HG03159 (cell line): ENCODE measurements at regions not wholly inside any gene's neighbourhood (a gene's known extent, or its start where the extent isn't known, plus 50 kb on each side); places are given as distances from the start of the nearest gene placed in this dataset.
A peak's percentile ranks its signal among the peaks of the same experiment; 100 is the strongest.
"Not testable (repeated sequence)": the region's sequence is repeated elsewhere in the genome, so short reads cannot be mapped to it uniquely, and the experiment has no call there.

Experiments
- ATAC-seq: cut with Tn5 transposase; IDR thresholded peaks from one replicate; pipeline ENCODE4 v1.9.1; 2021; ENCODE audit warnings: mild to moderate bottlenecking, moderate library complexity; ENCODE audit not compliant: unreplicated experiment

GRCh38 chr6:165850434-165851019 is 187.5 kb upstream of the PDE10A start:
- peak; percentile 86 for ATAC-seq

DNA sequence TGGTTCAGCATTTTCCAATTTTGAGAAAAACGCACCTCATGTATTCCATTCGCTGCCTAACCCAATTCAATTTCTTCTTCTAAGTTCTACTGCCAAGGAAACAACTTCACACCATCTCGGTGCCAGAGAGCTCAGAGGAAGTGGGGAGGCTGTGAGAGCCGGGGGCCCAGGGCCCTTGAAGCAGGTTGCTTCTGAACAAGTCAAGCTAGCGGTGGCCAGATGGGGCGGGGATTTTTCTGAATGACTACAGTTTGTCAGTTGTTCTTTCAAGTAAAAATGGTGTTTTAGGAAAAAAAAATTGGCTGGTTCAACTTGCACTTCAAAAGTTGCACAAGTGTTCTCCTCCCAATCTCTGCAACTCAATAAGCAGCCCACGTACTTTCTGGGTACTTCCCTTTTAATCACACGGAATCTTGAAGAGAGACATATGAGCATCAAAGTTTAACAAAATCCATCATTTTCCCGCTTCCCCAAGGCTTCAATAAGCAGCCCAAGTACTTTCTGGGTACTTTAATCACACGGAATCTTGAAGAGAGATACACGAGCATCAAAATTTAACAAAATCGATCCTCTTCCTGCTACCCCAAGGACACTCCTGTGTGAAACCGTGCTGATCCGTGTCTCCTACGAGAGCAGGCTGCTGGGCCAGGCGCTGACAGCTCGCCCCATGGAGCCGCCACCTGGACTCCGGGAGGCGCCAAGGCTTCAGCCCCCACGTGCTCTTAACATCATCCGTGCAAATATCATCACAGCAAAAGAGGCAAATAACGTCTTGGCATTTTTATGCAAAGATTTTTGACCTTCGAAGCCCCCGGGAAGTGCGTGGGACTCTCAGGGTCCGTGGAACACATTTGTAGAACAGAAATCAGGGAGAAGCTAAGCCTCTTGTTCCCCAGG is 186.7 kb upstream of the PDE10A start:
- no peak for ATAC-seq

- no peak for ATAC-seq
Measured at GRCh38 chr6:165848086-165848426, 185.0 kb upstream of the PDE10A start.

- ATAC-seq = no peak
Measured at GRCh38 chr6:165847407-165848085, 184.5 kb upstream of the PDE10A start.

- ATAC-seq = no peak
Measured at GRCh38 chr6:165846123-165846966, 183.3 kb upstream of the PDE10A start.

GRCh38 chr6:165845493-165845892 is 182.5 kb upstream of the PDE10A start:
- ATAC-seq = no peak

DNA sequence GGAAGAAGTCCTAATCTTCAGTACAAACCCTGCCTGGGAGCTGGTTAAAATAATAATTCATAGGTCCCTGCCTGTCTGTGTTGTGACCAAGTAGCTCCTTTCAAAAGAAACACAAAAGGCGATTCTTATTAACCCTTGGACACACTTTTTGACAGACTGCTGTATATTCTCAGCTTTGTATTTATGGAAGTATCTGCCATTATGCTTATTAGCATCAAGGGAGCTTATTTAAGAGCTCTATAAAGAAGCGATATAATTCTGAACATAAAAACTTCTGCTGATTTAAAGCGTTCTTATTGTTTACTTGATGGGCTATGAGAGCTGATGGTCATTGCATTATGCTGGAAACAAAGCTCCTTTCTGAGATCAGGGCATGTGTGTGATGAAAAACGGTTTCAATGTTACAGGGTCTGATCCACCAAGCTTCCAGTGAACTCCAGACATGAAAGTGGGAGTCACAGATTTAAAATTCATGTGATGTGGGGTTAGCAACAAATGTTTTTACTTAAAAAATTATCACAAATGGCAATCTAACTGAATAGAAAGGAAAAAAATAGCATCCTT is 181.8 kb upstream of the PDE10A start:
- ATAC-seq = no peak

GRCh38 chr6:165844232-165844631 is 181.2 kb upstream of the PDE10A start:
- no peak for ATAC-seq

GRCh38 chr6:165843568-165844113 is 180.6 kb upstream of the PDE10A start:
- ATAC-seq = no peak

DNA sequence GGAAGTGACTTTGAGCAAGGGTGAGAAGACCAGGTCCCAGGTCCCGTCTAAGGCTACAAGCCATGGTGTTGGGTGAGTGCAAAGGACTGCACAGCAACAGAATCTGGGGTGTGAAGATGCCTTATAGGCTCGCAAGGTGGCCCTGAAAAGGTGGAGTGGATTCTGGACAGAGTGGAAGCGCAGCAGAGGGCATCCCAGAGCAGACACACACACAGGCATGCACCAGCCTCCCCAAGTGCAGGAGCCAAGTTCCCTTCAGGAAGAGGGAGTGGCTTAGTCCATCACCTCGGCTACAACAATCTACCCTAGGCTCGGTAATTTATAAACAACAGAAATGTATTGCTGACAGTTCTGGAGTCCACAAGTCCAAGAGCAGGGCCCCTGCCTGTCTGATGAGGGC is 180.1 kb upstream of the PDE10A start:
- ATAC-seq = no peak

- no peak for ATAC-seq
Measured at GRCh38 chr6:165842281-165842936, 179.4 kb upstream of the PDE10A start.

GRCh38 chr6:165841153-165841558 is 178.1 kb upstream of the PDE10A start:
- no peak for ATAC-seq

DNA sequence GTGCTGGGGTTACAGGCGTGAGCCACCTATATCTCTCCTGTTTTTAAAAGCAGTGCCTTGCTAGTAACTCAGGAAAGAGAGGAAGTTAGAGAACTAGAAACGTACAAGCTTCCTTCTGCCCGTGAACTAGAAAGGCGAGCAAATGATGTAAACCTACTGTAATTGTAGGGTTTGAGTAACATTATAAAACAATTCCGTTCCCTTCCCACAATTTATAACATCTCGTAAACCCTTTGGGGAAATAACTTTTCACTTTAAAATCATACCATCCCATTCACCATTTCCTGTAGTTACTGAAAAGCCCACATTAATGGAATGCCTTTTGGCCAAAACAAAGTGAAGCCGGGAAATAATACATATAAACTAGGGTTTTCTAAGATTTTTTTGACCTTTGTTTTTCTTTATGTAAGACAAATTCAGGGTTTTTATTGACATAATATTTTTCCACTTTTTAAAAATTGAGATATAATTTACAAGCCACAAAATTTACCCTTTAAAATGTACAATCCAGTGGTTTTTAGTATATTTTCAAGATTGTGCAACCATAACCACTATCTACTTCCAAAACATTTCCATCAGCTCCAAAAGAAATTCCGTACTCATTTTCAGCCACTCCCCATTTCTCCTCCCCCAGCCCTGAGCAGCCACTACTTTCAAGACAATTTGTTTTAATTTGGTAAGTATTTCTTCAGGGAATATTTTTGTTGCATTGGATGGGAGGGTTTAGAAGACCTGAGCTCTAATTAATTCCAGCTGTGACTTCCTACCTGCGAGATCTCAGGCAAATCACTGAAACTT is 175.1 kb upstream of the PDE10A start:
- no peak for ATAC-seq

- ATAC-seq = not testable (repeated sequence)
Measured at GRCh38 chr6:165836648-165837047, 173.6 kb upstream of the PDE10A start.

DNA sequence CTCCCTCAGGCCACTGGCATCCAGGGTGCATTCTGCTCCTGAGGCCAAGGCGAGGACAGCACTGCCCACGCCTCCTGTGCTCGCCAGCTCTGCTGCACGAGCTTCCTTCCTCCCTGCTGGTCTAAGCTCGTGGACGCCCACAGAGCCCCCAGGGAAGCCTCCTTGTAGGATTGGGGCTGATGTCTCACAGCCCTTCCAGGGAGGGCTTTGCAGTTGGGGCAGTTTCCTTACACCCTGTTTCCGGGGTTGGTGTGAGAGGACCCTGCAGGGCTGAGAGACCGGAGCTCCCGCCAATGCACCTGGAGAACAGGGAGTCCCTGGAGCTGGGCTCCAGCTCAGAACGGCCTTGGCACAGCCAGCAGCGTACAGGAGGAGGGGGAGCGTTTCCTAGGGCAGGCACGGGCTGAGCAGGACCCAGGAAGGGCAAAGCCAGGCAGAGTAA is 172.4 kb upstream of the PDE10A start:
- ATAC-seq = no peak

DNA sequence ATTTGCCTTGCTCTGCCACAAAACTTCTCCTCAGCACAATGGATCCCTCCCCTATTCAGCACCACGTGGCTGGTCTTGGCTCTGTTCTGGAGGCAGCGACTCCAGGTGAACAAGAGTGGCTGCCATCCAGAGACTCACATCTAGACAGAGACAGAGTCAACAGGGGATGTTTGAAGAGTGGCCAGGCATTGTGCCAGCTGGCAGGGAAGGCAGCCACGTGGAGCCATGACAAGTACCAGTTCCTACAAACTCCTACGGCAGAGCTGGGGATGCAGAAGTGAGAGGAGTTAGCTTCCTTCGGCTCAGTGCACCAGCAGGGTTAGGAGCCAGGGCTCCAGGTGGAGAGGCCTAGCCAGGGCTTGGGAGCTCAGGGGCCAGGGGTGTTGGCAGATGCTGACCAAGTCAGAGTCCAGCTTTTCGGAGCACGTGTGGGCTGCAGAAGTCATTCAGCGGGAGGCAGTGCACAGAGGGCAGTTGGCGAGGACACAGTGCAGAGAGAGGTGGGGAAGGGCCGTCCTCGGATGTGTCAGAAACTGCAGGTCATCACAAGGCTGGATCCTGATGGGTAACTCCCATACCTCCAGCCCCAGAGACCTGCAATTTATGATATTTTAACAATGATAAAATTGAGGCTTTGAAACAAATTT is 171.7 kb upstream of the PDE10A start:
- no peak for ATAC-seq

DNA sequence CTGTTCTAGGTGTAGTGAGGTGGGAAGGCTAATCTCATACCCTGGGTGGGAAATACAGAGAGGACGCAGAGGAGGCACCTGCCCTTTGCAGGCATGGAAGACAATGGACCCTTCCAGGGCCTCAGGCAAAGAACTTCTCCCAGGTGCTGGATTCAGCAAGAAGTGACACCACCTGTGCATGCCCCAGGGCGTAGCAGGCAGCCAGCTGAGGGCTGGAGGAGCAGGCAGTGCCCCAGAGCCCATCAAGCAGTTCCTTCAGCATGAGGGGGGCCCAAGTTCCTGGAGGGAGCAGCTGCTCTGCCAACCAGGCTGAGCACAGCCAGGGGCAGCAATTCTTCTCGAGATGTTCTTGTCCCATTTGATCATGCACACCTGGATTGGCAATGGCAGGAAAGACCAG is 170.3 kb upstream of the PDE10A start:
- ATAC-seq = no peak

DNA sequence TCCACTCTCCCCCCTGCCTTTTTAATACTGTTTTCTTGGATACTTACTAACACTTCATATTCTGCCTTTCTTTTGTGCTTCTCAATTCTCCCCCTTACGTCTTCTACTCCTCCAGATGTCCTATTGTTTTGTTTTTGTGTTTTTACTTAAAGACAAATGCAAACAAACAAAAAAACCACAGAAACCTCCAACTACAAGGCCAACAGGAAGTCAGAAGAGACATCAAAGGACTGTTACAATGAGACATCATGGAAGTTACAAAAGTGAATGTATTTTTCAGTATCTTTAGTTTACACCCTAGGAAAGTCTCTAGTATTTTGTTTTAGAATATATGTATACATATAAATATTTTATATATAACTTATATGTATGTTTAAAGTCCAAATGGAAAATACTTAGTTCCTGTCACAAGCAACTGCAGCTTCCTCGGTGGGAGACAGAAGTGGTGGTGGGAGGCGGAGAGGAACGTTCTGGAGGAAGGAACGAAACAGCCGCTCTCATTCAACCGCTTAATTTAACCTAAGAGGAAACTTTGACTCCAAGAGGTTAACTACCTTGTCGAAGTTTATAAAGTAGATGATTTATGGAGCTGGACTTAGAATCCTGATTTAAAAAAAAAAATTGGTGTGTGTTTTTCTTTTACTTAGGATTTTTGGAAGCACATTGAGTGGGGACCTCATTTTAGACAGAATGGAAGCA is 168.9 kb upstream of the PDE10A start:
- ATAC-seq = no peak
